Mesothelial cell of epicardium (in vitro differentiated cells): ENCODE measurements at regions not wholly inside any gene's neighbourhood (a gene's known extent, or its start where the extent isn't known, plus 50 kb on each side); places are given as distances from the start of the nearest gene placed in this dataset.

ENCODE experiments used
- DNase-seq, 2 experiments: peaks; one replicate each; pipeline ENCODE4 v3.0.0; 2021; ENCODE audit warnings: low spot score in 2 of 2; ENCODE audit not compliant: unreplicated experiment in 2 of 2
- H3K27ac Mint-ChIP-seq: 2 replicates; pipeline ENCODE4 v1.8.0; 2021; ENCODE audit warnings: mixed read lengths
- H3K27me3 Mint-ChIP-seq: 2 replicates; pipeline ENCODE4 v1.8.0; 2021; ENCODE audit warnings: low read depth, mixed read lengths
- H3K36me3 Mint-ChIP-seq: 2 replicates; pipeline ENCODE4 v1.8.0; 2021; ENCODE audit warnings: mixed read lengths
- H3K4me1 Mint-ChIP-seq: 2 replicates; pipeline ENCODE4 v1.8.0; 2021; ENCODE audit warnings: mixed read lengths
- H3K4me3 Mint-ChIP-seq: 2 replicates; pipeline ENCODE4 v1.8.0; 2021; ENCODE audit warnings: mild to moderate bottlenecking, moderate library complexity, mixed read lengths
- H3K9me3 Mint-ChIP-seq: 2 replicates; pipeline ENCODE4 v1.8.0; 2021; ENCODE audit warnings: mixed read lengths
- CTCF ChIP-seq: fragments of 200-600 bp; sonication (generic); IDR thresholded peaks from one replicate; pipeline ENCODE4 v1.5.0; 2021; ENCODE audit warnings: antibody characterized with exemption; ENCODE audit not compliant: unreplicated experiment

GRCh38 chr3:177642804-177643125 lies 445.5 kb upstream of the TBL1XR1 start:
- no peak for TF ChIP-seq CTCF
- peaks cover 21% of the 10 kb centered on the region for H3K4me1 Mint-ChIP-seq
- H3K9me3 Mint-ChIP-seq = peaks cover 14% of the 10 kb centered on the region
- peaks cover 3% of the 10 kb centered on the region for H3K36me3 Mint-ChIP-seq
- no peak overlapping the region for H3K27ac Mint-ChIP-seq
- no peak for DNase-seq
- no peak overlapping the region for H3K4me3 Mint-ChIP-seq
- no peaks in the 10 kb centered on the region for H3K27me3 Mint-ChIP-seq

GRCh38 chr3:177646749-177647148 lies 449.5 kb upstream of the TBL1XR1 start:
- Mint-ChIP-seq H3K27ac (no peak overlapping the region), H3K36me3 (no peaks in the 10 kb centered on the region), H3K4me1 (peaks cover 26% of the 10 kb centered on the region), H3K9me3 (no peaks in the 10 kb centered on the region), H3K27me3 (no peaks in the 10 kb centered on the region), H3K4me3 (no peak overlapping the region)
- no peak for DNase-seq
- TF ChIP-seq CTCF = no peak

- H3K9me3 Mint-ChIP-seq = no peaks in the 10 kb centered on the region
- no peak for DNase-seq
- H3K36me3 Mint-ChIP-seq = no peaks in the 10 kb centered on the region
- H3K27ac Mint-ChIP-seq = no peak overlapping the region
- peaks cover 26% of the 10 kb centered on the region for H3K4me1 Mint-ChIP-seq
- H3K4me3 Mint-ChIP-seq = no peak overlapping the region
- TF ChIP-seq CTCF = no peak
- no peaks in the 10 kb centered on the region for H3K27me3 Mint-ChIP-seq
Observed at GRCh38 chr3:177647341-177647740, 450.1 kb upstream of the TBL1XR1 start.

- no peaks in the 10 kb centered on the region for H3K36me3 Mint-ChIP-seq
- peaks cover 27% of the 10 kb centered on the region for H3K4me1 Mint-ChIP-seq
- no peak for TF ChIP-seq CTCF
- no peak for DNase-seq
- H3K27me3 Mint-ChIP-seq = no peaks in the 10 kb centered on the region
- no peak overlapping the region for H3K4me3 Mint-ChIP-seq
- no peak overlapping the region for H3K27ac Mint-ChIP-seq
- no peaks in the 10 kb centered on the region for H3K9me3 Mint-ChIP-seq
Observed at GRCh38 chr3:177647876-177648275, 450.6 kb upstream of the TBL1XR1 start.

GRCh38 chr3:177652556-177653291 lies 455.4 kb upstream of the TBL1XR1 start:
- no peak for DNase-seq

More at GRCh38 chr3:177652556-177653291, 455.4 kb upstream of the TBL1XR1 start:
- TF ChIP-seq CTCF = no peak
- Mint-ChIP-seq H3K36me3 (no peaks in the 10 kb centered on the region), H3K9me3 (peaks cover 13% of the 10 kb centered on the region), H3K27me3 (no peaks in the 10 kb centered on the region), H3K27ac (no peak overlapping the region), H3K4me3 (no peak overlapping the region), H3K4me1 (peaks cover 21% of the 10 kb centered on the region)
